Breast epithelium (tissue), 4 donors: ENCODE measurements at regions not wholly inside any gene's neighbourhood (a gene's known extent, or its start where the extent isn't known, plus 50 kb on each side); places are given as distances from the start of the nearest gene placed in this dataset.
"Not testable (repeated sequence)": the region's sequence is repeated elsewhere in the genome, so short reads cannot be mapped to it uniquely, and the experiment has no call there.

Experiments
- DNase-seq, 2 donors: peaks; one replicate each; pipeline ENCODE4 v3.0.0-alpha.2; 2019; ENCODE audit warnings: low spot score in 2 of 2
- H3K27ac ChIP-seq, 2 donors: fragments of 200-600 bp; sonication (generic) in 1 of 2; one replicate each; pipeline ENCODE4 v1.5.1; 2016 to 2019; ENCODE audit warnings: mild to moderate bottlenecking in 1 of 2
- H3K27me3 ChIP-seq, 2 donors: fragments of 200-600 bp; sonication (generic) in 1 of 2; one replicate each; pipeline versions ENCODE4 v1.5.1 to v1.6.0; 2017 to 2019; ENCODE audit warnings: control low read depth in 1 of 2, mild to moderate bottlenecking in 1 of 2
- H3K36me3 ChIP-seq: fragments of 200-600 bp; one replicate; pipeline ENCODE4 v1.5.1; 2019
- H3K4me1 ChIP-seq, 2 donors: fragments of 200-600 bp; sonication (generic); one replicate each; pipeline ENCODE4 v1.5.1; 2016 to 2019; ENCODE audit warnings: control low read depth in 1 of 2
- H3K4me3 ChIP-seq, 3 donors: fragments of 200-600 bp; sonication (generic); 1 replicate in 2 of 3; 2 replicates in 1 of 3; pipeline ENCODE4 v1.5.1; 2016 to 2019; ENCODE audit warnings: mild to moderate bottlenecking in 3 of 3, moderate library complexity in 2 of 3
- H3K9me3 ChIP-seq, 2 donors: fragments of 200-600 bp; sonication (generic) in 1 of 2; one replicate each; pipeline ENCODE4 v1.5.1; 2016 to 2019; ENCODE audit warnings: control low read depth in 1 of 2
- CTCF ChIP-seq, 3 donors: fragments of 450-650 bp; IDR thresholded peaks; one replicate each; pipeline ENCODE4 v1.5.1; 2016 to 2017; ENCODE audit warnings: antibody characterized with exemption in 3 of 3, mild to moderate bottlenecking in 3 of 3, moderate library complexity in 3 of 3
- POLR2A ChIP-seq: fragments of 450-650 bp; IDR thresholded peaks from one replicate; pipeline ENCODE4 v1.6.1; 2016; ENCODE audit warnings: antibody characterized with exemption, mild to moderate bottlenecking, moderate library complexity
- POLR2AphosphoS5 ChIP-seq, 3 donors: sonication (generic); formaldehyde crosslinking; IDR thresholded peaks; one replicate each; pipeline ENCODE4 v1.6.1; 2017; ENCODE audit warnings: antibody characterized with exemption in 3 of 3
- intact Hi-C: fragments of 100-400 bp; cut with DNase I; formaldehyde crosslinking; loops from one replicate; pipeline ENCODE4 v1.15.1; 2023; ENCODE audit warnings: low total_unique reads

GRCh38 chr3:126288314-126288713 lies 68.9 kb downstream of the KLF15 start:
- H3K4me3 ChIP-seq, result peak overlapping the region in 2 of 3 donors; percentile 5 to 68
- intact Hi-C loops, result no loop called here
- peaks cover 0 to 4% of the 10 kb centered on the region in 2 donors for H3K4me1 ChIP-seq
- peak overlapping the region in 1 of 2 donors; percentile 67 for H3K27ac ChIP-seq
- H3K27me3 ChIP-seq, result no peaks in the 10 kb centered on the region
- TF ChIP-seq POLR2A, result no peak
- TF ChIP-seq POLR2AphosphoS5 (IDR thresholded peaks at IDR 0.05), result no peak
- TF ChIP-seq CTCF (IDR thresholded peaks at IDR 0.05), result no peak
- no peaks in the 10 kb centered on the region for H3K36me3 ChIP-seq
- peak in 1 of 2 donors; percentile 40 for DNase-seq
- H3K9me3 ChIP-seq, result no peaks in the 10 kb centered on the region

- H3K4me1 ChIP-seq, result peaks cover 0 to 4% of the 10 kb centered on the region in 2 donors
- H3K27ac ChIP-seq, result peak overlapping the region; percentile 67 to 71
- H3K4me3 ChIP-seq, result peak overlapping the region; percentile 31 to 68 (median 54)
- no peaks in the 10 kb centered on the region for H3K9me3 ChIP-seq
- H3K36me3 ChIP-seq, result no peaks in the 10 kb centered on the region
- H3K27me3 ChIP-seq, result no peaks in the 10 kb centered on the region
- intact Hi-C loops, result no loop called here
- DNase-seq, result peak in 1 of 2 donors; percentile 54
- TF ChIP-seq CTCF (IDR thresholded peaks at IDR 0.05), result no peak
- no peak for TF ChIP-seq POLR2AphosphoS5 (IDR thresholded peaks at IDR 0.05)
- TF ChIP-seq POLR2A, result no peak
Observed at GRCh38 chr3:126287536-126288241, 69.5 kb downstream of the KLF15 start.

- peaks cover 0 to 4% of the 10 kb centered on the region in 2 donors for H3K4me1 ChIP-seq
- no peaks in the 10 kb centered on the region for H3K36me3 ChIP-seq
- H3K9me3 ChIP-seq, result no peaks in the 10 kb centered on the region
- H3K27ac ChIP-seq, result peak overlapping the region; percentile 67 to 71
- TF ChIP-seq POLR2A (no peak), CTCF (IDR thresholded peaks at IDR 0.05) (no peak), POLR2AphosphoS5 (IDR thresholded peaks at IDR 0.05) (no peak)
- H3K4me3 ChIP-seq, result peak overlapping the region; percentile 31 to 68 (median 54)
- no peaks in the 10 kb centered on the region for H3K27me3 ChIP-seq
- no peak for DNase-seq
- intact Hi-C loops, result no loop called here
Observed at GRCh38 chr3:126287171-126287535, 70.1 kb downstream of the KLF15 start.

- H3K4me3 ChIP-seq, result no peak overlapping the region
- H3K4me1 ChIP-seq, result peaks cover 0 to 4% of the 10 kb centered on the region in 2 donors
- H3K36me3 ChIP-seq, result no peaks in the 10 kb centered on the region
- H3K9me3 ChIP-seq, result no peaks in the 10 kb centered on the region
- TF ChIP-seq POLR2A (no peak), POLR2AphosphoS5 (IDR thresholded peaks at IDR 0.05) (no peak), CTCF (IDR thresholded peaks at IDR 0.05) (no peak)
- H3K27me3 ChIP-seq, result no peaks in the 10 kb centered on the region
- no peak overlapping the region for H3K27ac ChIP-seq
- no peak for DNase-seq
- intact Hi-C loops, result no loop called here
Observed at GRCh38 chr3:126285369-126285768, 71.8 kb downstream of the KLF15 start.

- Histone ChIP-seq H3K4me1 (peaks cover 0 to 4% of the 10 kb centered on the region in 2 donors), H3K27me3 (no peaks in the 10 kb centered on the region), H3K9me3 (no peaks in the 10 kb centered on the region), H3K27ac (no peak overlapping the region), H3K36me3 (no peaks in the 10 kb centered on the region), H3K4me3 (no peak overlapping the region)
- TF ChIP-seq POLR2AphosphoS5 (IDR thresholded peaks at IDR 0.05), result no peak
- TF ChIP-seq POLR2A, result no peak
- no peak for TF ChIP-seq CTCF (IDR thresholded peaks at IDR 0.05)
- intact Hi-C loops, result no loop called here
- no peak for DNase-seq
Observed at GRCh38 chr3:126284258-126284904, 72.8 kb downstream of the KLF15 start.

GRCh38 chr3:126283651-126284050 lies 73.6 kb downstream of the KLF15 start:
- DNase-seq, H3K4me1 ChIP-seq, H3K36me3 ChIP-seq, H3K9me3 ChIP-seq, H3K4me3 ChIP-seq, H3K27ac ChIP-seq, H3K27me3 ChIP-seq, intact Hi-C loops: not testable (repeated sequence)
